OCI-M2 (cell line): ENCODE measurements at regions not wholly inside any gene's neighbourhood (a gene's known extent, or its start where the extent isn't known, plus 50 kb on each side); places are given as distances from the start of the nearest gene placed in this dataset.
"Not testable (repeated sequence)": the region's sequence is repeated elsewhere in the genome, so short reads cannot be mapped to it uniquely, and the experiment has no call there.

Experiments used
- DNase-seq: peaks from one replicate; lab custom pipeline; 2025; ENCODE audit not compliant: unreplicated experiment; lab: John Stamatoyannopoulos, UW

DNA sequence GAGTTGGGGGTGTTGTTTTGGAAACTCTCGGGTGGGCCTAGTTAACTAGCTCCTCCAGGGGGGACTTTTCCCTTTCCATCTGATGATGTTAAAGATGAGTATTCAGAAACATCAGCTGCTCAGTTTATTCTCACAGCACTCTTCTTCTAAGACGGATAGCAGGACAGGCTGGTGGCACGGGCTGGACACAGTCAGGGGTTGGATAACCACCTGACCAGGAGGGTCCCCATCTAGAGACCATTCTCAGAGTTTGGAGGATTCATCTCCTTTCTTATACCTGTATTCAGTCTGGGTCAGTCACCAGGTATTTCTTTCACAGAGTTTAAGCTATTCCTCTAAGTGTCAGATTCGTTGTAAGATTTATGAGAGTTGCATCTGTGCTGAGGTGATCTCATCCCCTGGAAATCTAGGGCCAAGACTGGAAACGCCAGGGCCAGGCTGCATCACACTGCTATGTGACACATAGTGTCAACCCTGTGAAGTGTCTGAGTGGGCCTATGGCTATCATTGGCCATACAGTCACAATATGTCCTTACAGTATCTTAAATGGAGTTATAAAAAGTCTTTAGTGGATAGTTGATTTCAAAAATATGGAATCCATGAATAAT is 111.7 kb downstream of the FAM50B start:
- no peak for DNase-seq

DNA sequence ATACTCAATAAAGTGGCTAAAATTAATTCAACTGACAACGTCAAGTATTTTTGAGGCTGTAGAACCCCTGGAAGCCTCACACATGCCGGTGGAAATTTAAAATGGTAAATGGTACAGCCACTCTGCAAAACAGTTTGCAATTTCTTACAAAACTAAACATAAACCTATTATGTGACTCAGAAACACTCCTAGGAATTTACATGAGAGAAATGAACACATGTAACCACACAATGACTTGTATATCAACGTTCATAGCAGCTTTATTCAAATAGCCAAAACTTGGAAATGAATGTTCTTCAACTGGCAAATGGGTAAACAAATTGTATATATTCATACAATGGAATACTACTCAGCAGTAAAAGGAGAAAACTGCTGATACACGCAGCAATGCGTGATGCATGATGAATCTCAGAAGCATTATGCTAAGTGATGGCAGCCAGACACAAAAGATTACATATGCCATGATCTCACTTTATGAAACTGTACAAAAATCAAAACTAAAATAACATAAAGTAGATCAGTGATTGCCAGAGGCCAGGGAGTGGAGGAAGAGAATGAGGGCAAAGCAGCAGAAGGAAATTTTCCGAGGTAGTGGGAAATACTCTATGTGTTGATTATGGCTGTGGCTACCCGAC is 112.5 kb downstream of the FAM50B start:
- DNase-seq = no peak

DNA sequence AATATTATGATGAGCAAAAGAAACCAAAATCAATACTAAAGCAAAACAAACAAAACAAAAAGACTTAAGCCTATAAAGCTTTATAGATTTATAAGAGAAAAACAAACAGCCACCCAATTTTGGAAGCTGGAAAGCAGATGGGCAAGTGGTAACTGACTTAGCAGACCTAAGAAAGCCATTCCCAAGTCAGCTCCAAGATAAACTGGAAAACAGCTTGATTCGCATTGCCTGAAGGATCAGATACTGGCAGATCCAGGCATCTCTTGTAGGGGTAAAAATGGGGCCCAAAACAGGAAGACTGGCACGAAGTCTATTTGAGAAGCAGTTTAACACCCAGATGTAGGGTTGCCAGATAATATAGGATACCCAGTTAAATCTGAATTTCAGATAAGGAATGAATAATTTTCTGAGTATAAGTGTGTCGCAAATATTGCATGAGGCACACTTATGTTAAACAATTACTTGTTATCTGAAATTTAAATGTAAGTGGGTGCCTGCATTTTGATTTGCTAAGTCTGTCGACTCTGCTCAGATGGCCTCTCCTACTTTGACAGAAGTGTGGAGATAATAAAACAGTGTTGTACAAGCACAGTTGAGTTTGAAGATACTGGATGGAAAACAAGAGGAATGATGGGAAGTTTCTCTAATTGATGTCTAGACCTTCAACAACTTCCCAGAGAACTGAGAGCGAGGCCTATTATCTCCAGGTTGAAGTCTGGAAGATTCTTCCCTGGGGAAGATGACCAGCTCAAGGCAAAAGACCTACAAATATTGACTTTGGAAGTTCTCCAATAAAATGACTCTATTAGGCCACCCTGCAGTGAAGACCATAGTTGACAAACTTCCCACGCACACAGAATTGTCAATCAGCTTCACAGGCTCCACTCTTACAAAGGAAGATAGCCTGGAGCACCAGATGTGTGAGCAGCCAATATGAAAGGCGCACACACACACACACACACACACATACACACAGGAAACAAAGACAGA is 113.4 kb downstream of the FAM50B start:
- no peak for DNase-seq

DNA sequence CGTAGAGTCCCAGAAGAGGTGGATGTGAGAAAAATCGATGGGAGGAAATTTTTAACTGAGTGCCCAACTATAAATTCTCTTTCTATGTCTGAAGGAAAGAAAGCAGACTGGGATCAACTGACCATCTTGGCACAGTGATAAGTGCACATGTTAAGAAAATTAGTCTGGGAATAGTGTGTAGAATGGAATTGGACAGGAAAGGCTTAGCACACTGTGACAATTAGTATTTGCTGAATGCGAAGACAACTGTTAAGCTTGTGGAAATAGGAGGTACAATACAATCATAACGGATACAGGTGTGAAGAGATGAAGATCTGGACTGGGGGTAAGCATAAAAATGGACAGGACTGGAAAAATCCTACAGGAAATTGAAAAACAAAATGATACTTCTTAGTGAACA is 114.3 kb downstream of the FAM50B start:
- DNase-seq = no peak

DNA sequence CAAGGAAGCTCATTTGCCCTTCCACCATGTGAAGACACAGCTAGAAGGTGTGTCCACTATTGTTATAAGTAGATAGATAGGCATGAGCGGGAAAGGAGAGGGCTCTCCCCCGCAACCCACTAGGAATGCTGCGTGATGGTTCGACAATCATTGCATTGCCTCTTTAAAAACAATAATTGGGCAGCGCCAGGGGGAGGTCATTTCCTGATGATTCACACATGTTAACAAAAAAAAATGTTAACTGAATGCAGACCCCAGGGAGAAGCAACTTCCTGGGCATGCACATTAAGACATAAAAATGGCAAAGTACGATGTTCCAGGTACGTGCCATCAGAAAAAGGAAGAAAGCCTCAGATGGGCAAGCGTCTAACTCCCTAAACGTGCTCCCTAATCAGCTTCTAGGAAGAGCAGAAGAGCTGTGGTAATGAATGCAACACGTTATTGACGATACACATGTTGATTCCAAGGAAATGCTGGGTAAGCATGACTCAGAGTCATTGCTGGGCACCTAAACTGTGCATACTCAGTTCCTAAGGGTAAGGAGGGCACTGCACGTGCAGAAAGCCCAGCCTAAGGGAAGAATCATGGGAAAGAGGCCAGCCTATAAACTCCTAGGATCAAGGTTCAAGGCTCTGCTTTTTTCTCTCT is 113.7 kb downstream of the FAM217A start:
- no peak for DNase-seq

DNA sequence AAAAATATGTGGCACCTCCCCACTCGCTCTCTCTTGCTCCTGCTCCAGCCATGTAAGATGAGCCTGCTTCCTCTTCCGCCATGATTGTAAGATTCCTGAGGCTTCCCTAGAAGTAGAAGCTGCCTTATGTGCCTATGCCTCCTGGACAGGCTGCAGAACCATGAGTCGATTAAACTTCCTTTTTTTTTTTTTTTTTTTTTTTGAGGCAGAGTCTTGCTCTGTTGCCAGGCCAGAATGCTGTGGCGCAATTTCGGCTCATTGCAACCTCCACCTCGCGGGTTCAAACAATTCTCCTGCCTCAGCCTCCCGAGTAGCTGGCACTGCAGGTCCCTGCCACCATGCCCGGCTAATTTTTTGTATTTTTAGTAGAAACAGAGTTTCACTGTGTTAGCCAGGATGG is 112.5 kb downstream of the FAM217A start:
- no peak for DNase-seq

DNA sequence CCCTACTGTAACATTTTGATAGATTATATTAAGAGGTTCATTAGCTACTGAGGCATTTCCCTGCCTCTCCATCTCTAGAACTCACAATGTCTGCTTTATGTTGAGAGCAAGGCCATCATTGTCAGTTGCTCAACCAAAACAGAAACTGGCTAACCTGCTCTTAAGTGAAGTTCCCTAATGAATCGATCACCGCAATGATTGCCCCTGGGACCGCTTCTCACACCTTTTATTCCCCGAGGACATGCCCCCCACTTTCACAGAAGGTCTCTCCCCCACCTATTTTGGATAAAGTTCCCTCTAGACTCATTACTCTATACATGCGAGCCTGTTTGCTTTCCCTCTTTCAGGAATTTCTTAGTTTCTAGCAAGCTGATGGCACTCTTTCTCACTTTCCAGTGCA is 108.8 kb downstream of the FAM217A start:
- DNase-seq = no peak

DNA sequence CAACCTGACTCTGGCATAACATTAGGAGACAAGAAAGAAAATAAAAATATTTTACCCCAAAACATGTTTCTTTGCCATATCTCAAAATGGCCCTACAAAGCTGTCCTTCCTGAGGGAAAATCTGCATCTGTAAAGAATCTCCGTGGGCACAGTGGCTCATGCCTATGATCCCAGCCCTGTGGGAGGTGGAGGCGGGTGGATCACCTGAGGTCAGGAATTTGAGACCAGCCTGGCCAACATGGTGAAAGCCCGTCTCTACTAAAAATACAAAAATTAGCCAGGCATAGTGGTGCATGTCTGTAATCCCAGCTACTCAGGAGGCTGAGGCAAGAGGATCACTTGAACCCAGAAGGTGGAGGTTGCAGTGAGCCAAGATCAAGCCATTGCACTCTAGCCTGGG is 105.8 kb downstream of the FAM217A start:
- not testable (repeated sequence) for DNase-seq

DNA sequence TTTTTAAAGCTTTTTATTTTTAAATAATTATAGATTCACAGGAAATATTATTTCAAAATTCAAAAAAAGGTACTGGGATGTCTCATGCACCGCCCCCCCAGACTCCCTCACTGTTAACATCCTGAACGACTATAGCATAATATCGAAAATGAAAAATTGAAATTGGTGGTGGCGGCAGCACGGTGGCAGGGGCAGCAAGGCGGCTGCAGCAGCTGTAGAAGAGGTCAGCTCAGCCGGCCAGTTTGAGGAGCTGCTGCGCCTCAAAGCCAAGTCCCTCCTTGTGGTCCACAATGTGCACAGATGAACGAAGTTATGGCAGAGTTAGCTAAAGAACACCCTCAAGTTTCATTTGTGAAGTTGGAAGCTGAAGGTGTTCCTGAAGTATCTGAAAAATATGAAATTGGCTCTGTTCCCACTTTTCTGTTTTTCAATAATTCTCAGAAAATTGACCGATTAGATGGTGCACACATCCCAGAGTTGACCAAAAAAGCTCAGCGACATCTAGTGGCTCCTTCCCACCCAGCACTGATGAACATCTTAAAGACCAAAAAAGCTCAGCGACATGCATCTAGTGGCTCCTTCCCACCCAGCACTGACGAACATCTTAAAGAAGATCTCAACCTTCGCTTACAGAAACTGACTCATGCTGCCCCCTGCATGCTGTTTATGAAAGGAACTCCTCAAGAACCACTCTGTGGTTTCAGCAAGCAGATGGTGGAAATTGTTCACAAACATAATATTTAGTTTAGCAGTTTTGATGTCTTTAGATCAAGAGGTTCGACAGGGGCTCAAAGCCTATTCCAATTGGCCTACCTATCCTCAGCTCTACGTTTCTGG is 100.8 kb downstream of the FAM217A start:
- DNase-seq = peak; percentile 58

DNA sequence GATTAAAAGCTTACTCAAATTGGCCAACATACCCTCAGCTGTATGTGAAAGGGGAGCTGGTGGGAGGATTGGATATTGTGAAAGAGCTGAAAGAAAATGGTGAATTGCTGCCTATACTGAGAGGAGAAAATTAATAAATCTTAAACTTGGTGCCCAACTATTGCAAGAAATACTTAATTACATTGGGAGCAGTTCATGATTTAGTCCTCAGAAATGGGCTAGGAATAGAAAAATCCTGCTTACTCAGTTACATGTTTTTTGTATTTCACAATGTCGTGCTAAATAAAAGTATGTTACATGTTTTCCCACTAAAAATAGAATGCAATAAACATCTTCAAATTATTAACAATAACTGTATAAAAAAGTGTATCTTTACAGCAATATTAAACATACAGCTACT is 100.0 kb downstream of the FAM217A start:
- DNase-seq = not testable (repeated sequence)

DNA sequence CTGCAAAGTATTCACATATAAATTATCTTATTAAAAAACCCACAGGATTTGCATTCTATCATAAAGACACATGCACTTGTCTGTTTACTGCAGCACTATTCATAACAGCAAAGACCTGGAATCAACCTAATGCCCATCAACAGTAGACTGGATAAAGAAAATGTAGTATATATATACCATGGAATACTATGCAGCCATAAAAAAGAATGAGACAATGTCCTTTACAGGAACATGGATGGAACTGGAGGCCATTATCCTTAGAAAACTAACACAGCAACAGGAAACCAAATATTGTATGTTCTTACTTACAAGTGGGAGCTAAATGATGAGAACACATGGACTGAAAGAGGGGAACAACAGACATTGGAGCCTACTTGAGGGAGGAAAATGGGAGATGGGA is 97.0 kb downstream of the FAM217A start:
- no peak for DNase-seq

DNA sequence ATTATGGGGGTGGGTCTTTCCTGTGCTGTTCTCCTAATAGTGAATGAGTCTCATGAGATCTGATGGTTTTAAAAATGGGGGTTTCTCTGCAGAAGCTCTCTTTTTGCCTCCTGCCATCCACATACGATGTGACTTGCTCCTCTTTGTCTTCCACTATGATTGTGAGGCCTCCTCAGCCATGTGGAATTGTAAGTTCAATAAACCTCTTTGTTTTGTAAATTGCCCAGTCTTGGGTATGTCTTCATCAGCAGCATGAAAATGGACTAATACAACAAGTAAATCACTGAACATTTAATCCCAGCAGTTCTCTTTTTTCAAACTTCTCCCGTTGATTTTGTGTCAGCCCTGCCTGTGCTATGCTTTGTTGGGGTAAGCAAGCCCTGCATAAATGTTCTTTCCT is 95.2 kb downstream of the FAM217A start:
- no peak for DNase-seq

DNA sequence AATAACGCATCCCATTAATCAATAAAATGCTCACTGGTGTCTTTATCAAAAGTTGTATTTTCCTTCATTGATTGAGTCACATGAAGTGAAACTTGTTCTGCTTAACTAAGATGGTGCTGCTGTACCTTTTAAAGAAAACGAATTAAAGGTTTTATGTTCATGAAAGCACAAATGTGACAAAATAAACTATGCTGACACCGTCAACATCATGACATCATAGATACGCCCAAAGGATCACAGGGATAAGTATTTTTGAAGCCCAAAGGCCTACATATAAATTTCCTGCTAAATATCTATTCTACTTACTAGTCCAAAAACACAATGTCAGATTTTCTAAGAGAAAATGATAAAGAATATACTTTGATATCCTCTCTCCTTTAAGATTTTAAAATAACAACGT is 94.4 kb downstream of the FAM217A start:
- no peak for DNase-seq

DNA sequence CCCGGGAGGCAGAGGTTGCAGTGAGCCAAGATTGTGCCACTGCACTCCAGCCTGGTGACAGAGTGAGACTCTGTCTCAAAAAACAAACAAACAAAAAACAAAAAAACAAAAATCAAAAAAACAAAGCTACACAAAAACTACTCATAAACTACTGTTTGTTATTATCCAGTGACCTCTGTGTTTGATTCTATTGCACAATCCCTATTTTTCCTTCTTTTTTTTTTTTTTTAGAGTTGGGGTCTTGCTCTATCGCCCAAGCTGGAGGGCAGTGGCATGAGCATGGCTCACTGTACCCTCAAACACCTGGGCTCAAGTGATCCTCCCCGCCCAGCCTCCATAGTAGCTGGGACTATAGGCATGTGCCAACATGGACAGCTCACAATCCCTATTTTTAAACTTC is 92.7 kb downstream of the FAM217A start:
- no peak for DNase-seq

DNA sequence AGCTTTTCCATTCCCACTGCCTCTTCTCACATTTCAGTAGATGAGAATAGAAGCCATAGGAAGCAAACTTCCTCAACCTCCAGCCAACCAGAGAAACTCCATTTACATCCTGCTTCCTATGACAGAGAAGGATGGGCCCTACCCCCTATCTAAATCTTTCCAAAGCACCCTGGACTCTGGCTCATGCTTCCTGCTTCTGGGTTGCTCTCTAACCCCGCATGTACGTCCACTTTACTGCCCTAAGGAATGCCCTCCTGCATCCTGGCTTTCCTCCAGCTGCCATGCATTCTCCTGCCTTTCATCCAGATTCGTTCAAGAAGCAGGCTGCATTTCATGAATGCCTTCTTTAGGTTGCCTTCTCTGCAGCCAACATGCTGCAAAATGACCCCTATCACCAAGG is 91.9 kb downstream of the FAM217A start:
- no peak for DNase-seq

DNA sequence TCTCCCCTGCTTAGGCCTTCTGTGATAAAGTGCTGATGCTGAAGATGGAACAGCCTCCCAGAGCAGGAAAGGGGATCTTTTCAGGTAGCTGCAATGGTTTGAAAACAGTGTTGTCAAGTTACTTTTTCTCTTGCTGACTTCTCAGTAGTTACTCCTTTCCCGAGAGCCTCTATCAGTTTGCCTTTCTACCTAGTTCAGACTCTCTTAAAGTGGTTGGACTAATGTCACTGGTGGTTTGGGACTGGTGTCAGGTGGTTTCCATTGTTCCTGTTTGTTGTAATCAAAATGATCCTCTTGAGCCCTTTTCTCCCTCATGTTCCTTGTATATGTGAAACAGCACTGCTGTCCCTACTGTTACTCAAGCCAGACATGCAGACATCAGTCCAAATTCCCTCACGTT is 91.4 kb downstream of the FAM217A start:
- no peak for DNase-seq

DNA sequence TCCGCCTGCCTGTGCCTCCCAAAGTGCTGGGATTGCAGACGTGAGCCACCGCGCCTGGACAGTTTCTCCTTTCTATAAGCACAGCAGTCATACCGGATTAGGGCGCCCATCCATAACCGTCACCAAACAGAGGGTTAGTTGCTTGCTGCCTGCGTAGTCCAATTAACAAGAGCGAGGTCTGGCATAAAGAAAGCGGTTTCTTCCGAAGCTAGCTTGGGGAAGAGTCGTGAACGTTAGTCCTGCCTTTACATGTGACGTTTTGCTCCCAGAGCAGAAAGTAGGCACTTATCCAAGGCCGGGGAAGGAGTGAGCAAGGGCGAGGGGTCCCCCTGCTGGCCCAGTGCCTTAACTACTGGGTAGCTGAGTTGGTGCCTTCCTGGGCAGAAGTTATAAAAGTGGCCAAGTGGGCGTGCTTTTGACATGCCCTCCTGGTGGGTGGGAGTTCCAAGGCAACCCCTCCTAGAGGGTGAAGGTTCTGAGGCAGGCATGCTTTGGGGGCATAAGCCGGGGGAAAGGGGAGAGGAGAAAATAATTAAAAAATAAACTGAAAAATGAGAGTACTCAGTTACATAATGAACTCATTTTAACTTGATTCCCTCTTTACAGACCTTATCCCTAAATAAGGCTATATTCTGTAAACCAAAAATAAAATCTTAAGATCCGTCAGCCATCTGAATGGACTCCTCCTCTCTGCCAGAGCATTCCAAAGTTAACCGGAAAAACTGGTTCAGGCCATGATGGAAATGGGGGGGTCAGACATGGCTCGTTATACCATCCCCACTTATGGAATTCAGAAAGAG is 88.0 kb downstream of the FAM217A start:
- DNase-seq = peak; percentile 46

DNA sequence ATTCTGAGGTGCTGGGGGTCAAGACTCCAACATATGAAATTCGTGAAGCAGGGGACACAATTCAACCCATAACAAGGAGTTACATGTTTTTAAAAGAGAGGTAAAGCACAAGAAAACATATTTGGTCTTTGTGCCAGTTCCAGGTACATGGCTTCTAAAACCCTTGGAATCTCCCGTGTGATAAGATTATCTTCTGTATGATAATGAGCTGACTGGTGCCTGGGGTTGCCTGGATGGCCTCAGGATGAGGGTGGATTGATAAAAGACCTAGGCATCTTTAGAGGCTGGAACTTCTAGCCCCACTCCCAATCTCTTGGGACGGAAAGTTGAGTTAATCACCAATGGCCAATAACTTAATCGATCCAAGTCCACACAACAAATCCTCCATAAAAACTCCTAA is 87.0 kb downstream of the FAM217A start:
- no peak for DNase-seq

DNA sequence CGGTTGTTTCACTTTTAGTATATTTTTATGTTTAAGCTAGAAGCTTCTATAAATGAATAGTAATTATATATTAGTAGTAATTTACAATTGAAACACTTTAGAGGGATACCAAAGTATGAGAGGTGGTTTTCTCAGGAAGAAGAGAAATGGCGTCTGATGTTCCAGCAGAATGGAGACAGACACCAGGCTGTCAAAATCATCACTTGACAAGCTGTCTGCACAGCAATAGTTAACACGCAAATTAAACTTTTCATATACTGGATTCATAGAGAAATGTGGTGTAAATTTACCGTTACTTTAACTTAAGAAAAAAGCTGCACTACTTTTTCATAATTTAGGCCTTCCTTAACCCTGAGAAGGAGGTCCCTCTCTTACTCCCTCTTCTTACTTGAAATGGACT is 82.6 kb downstream of the FAM217A start:
- no peak for DNase-seq
